Hematopoietic multipotent progenitor cell treated with erythropoietin and hydrocortisone succinate and interleukin-3 and kit ligand, for 15 days (in vitro differentiated cells): ENCODE measurements at regions not wholly inside any gene's neighbourhood (a gene's known extent, or its start where the extent isn't known, plus 50 kb on each side); places are given as distances from the start of the nearest gene placed in this dataset.

Source experiments
- DNase-seq: peaks from one replicate; pipeline ENCODE4 v3.0.0-alpha.2; 2015; ENCODE audit warnings: low spot score

DNA sequence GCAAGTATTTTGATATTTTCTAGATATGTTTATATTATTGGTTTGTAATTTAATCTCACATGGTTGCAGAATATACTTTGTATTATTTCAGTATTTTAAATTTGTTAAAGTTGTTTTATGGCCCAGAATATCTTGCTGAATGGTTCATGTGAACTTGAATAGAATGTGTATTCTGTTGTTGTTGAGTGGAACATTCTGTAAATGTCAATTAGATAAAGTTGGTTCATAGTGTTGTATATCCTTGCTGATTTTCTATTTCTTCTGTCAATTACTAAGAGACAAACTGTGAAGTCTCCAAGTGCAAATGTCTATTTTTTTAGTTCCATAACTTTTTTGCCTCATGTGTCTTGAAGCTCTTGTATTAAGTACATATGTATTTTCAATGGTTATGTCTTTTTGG lies 411.7 kb downstream of the NPIPA7 start:
- no peak for DNase-seq

DNA sequence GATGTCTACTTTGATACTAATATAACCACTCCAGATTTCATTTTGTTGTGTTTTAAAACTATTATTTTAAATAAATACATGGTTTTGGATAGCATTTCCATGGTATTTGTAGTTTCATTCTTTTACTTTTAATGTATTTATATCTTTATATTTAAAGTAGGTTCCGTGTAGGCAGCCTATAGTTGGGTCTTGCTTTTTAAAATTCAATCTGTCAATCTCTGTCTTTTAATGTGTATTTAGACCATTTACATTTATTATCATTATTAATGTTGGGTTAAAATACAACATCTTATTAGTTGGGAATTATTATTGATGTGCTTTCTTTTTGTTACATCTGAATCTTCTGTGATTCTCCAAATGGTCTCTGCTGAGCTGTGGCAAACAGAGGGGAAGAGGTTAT lies 412.1 kb downstream of the NPIPA7 start:
- no peak for DNase-seq

GRCh38 chr16:16797239-16797638 lies 418.3 kb downstream of the NPIPA7 start:
- no peak for DNase-seq

GRCh38 chr16:16798504-16798903 lies 419.6 kb downstream of the NPIPA7 start:
- no peak for DNase-seq

- DNase-seq = no peak
Measured at GRCh38 chr16:16805809-16806208, 426.9 kb downstream of the NPIPA7 start.

GRCh38 chr16:16815641-16816040 lies 436.7 kb downstream of the NPIPA7 start:
- no peak for DNase-seq

DNA sequence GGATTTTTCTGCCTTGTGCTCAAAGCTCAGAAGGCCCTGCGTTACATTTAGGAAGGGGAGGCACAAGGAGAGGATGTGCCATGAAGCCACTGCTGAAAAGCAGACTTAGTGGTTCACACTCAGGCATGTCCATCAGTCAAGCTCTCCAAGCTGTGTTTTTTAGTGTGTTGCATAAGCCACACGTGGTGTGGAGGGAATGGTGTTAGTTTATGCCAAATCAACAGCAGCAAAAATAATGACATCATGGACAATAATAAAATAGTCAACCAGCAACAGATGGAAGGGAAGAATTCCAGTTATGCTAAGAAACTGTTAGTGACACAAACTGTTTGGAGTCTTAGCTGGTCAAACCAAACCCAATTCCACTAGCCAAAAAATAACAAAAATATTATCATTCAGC lies 438.3 kb downstream of the NPIPA7 start:
- DNase-seq = no peak

DNA sequence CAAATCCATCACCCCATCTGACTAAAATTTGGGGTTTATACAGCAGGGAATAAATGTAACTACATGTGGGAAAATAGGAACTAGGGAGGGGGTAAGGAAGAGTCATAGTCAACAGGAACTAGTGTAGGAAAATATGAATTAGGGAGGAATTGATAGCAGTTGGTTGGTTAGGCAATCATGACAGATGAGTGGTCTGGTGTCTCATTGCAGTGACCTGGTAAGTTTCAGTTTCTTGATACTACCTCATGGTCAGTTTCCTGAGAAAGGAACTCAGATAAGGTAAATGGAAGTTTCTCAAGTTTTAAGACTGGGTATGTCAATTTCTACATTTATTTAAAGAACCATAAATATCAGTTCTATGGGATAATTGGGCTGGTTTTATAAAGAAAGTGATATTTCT lies 442.3 kb downstream of the NPIPA7 start:
- DNase-seq = no peak

GRCh38 chr16:16828913-16829398 lies 450.0 kb downstream of the NPIPA7 start:
- no peak for DNase-seq

GRCh38 chr16:16830401-16830800 lies 451.5 kb downstream of the NPIPA7 start:
- no peak for DNase-seq

GRCh38 chr16:16830973-16831372 lies 452.0 kb downstream of the NPIPA7 start:
- DNase-seq = no peak

DNA sequence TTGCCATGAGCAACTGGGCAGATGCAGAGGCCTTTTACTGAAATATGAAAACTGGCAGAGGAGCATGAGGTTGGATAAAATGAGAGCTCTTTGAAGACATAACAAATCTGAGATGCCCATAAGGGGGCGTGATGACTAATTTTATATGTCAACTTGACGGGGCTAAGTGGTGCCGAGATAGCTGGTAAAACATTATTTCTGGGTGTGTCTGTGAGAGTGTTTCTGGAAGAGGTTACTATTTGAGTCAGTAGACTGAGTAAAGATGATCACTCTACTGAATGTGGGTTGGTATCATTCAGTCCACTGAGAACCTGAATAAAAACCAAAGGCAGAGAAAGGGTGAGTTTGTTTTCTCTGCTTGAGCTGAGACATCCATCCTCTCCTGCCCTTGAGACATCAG lies 454.2 kb downstream of the NPIPA7 start:
- no peak for DNase-seq

- DNase-seq = no peak
Measured at GRCh38 chr16:16850274-16850673, 471.3 kb downstream of the NPIPA7 start.

GRCh38 chr16:16857012-16857411 lies 478.1 kb downstream of the NPIPA7 start:
- DNase-seq = no peak

DNA sequence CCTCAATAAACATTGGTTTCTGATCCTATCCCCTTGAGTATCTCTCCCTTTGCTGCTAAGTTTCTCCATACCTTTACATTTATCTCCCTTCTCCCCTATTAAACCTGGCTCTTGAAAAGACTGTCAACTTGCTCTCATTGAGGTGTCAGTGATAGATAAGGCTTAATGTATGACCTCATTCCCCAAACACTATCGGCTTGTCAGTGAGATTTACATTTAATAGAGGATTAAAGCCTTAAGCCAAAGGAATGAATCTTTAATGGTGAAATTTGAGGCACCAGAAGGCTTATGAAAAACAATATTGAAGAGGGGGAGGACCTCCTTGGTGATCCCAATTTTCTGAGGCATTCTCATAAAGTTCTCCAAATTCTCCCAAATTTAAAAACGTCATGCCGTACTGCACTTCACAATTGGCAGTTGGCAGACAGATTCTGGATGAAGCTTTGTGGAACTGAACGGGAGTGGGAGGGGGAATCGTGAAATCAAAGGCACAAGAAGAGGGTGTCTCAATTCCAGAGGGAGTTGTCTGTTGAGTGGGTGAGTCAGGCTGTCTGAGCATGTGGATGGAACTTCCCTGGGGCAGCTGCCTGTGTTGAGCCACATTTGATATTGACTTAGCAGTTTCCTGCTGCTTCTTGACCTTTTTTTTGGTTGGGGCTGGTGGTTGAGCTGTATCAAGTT lies 478.8 kb downstream of the NPIPA7 start:
- DNase-seq = no peak

DNA sequence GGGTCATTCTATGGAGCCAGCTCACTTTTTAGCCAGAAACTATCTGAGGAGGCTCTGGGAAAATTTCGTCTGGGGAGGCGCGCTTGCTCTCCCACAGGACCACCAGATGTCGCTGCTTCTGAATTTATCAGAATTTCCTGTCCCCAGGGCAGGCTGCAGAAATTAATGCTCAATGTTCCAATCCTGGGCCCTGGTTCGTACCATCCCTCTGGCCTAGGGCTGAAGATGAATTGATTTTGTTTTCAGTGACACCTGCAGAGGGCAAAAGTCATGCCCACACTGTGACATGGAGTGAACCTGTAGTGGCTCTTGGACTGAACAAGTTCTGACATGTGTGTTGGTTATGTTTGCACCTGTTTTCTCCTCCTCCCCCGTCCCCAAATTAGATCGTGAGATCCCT lies 482.6 kb downstream of the NPIPA7 start:
- peak; percentile 11 for DNase-seq

GRCh38 chr16:16863672-16864071 lies 484.7 kb downstream of the NPIPA7 start:
- no peak for DNase-seq

DNA sequence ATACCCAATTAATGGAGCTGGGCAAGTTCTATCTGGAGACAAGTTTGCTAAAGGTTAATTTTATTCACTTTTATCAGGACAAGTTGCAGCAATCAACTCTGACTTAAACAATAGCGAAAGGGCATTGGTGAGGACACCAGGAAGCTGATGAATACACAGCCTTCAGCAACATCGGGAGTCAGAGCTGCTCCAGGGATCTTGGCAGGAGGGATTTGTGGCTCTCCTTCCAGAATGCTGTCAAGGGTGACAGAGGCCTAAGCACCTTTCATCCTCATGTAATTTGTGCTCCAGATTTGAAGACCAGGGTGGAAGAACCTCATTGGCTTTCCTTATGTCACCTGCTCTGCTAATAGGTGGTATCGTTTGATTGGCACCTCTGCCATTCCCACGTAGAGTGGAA lies 485.6 kb downstream of the NPIPA7 start:
- DNase-seq = no peak

DNA sequence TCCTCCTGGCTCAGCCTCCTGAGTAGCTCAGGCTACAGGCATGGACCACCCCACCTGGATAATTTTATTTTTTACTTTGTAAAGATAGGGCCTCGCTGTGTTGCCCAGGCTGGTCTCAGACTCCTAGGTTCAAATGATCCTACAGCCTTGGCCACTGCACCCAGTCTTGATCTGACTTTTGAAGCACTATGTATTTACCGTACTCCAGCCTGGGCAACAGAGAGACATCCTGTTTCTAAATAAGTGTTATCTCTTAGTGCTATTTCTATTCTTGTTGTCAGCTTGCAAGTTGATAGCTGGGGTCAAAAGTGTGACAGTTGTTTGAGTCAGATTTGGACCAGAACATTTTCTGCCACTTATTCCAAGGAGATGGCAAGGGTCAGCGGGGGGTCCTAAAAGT lies 486.4 kb downstream of the NPIPA7 start:
- DNase-seq = no peak

DNA sequence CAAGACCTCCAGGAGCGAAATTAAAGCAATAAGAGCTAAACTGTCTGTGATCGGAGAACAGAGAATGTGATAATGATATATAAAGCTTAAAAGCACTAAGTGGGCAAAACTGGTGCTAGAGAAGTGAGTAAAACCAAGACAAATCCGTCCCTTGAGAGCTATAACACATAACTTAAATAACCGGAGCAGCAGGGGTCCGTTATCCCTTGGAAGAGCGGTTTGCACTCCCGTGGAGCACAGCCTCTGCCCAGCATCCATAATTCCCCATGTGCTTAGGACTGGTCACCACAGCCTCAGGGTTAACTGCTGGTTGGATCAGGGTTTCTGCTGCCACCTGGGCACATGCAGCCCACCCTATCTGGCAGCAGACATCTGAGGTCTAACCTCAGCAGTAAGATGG lies 489.0 kb downstream of the NPIPA7 start:
- no peak for DNase-seq

DNA sequence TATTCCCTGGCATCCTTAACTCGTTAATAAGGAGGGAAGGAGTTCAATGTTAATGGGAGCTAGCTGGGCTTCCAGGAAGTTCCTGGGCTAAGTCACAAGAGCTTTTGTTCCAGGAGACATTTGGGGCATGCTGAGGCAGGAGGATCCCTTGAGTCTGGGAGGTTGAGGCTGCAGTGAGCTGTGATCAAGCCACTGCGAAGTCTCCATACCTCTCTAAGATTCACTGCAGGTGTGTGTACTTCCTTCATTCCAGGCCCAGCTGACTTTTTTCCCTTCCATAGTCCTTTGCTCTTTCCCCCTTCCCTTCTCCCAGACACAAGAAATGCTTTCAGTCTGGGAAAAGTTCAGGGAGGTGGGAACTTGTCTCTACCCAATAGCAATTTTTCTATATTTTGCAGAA lies 489.8 kb downstream of the NPIPA7 start:
- DNase-seq = no peak

- no peak for DNase-seq
Measured at GRCh38 chr16:16869746-16870145, 490.8 kb downstream of the NPIPA7 start.

DNA sequence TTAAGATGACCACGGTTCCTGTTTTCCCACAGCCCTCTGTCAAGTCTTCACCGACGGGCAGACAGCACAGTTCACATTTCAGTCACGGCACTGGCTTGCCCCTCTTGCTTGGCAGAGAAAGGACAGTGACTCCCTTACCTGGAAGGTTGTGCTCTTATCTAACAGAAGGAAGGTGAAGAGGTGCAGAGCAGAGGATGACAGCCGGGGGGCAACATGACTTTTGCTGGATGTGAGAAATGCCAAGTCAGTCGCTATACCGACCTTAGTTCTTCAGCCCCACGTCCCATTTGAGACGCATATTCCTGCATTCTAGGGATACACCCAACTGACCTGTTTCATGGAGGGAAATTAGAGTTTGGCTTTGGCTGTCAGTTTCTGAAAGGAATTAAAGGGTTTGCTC lies 492.3 kb downstream of the NPIPA7 start:
- no peak for DNase-seq

- DNase-seq = no peak
Measured at GRCh38 chr16:16877061-16877460, 498.1 kb downstream of the NPIPA7 start.
